ENCODE measurements at regions not wholly inside any gene's neighbourhood (a gene's known extent, or its start where the extent isn't known, plus 50 kb on each side); places are given as distances from the start of the nearest gene placed in this dataset.

GRCh38 chr6:79813854-79814709 lies 133.3 kb downstream of the ELOVL4 start:
- H3K27ac Mint-ChIP-seq: no peak overlapping the region
- no peaks in the 10 kb centered on the region for H3K27me3 Mint-ChIP-seq (ENCODE audit: low read depth)
- peaks cover 8% of the 10 kb centered on the region for H3K9me3 Mint-ChIP-seq
- peak; percentile 58 for ATAC-seq
- no peaks in the 10 kb centered on the region for H3K36me3 Mint-ChIP-seq
- no peak overlapping the region for H3K4me3 Mint-ChIP-seq
- ChIA-PET CTCF (interaction anchor here (0.9 kb wide), 1 partner anchor 36 kb away, joined by 3 read pairs; no protein-coding TSS in a partner anchor), POLR2A (no interaction called here)
- no peak for TF ChIP-seq ZNF232 (CRISPR knock-in tag; IDR thresholded peaks at IDR 0.05)
- TF ChIP-seq TEAD4 (CRISPR knock-in tag; IDR thresholded peaks at IDR 0.05): no peak
- peak; percentile 77 for TF ChIP-seq CTCF (IDR thresholded peaks at IDR 0.05)
- peaks cover 26% of the 10 kb centered on the region for H3K4me1 Mint-ChIP-seq
- DNase-seq (ENCODE audit: low spot score): peak; percentile 85

- Mint-ChIP-seq H3K36me3 (no peaks in the 10 kb centered on the region), H3K4me3 (no peak overlapping the region), H3K9me3 (peaks cover 8% of the 10 kb centered on the region), H3K4me1 (peaks cover 31% of the 10 kb centered on the region), H3K27ac (no peak overlapping the region), H3K27me3 (ENCODE audit: low read depth) (no peaks in the 10 kb centered on the region)
- no peak for TF ChIP-seq ZNF532 (CRISPR knock-in tag; IDR thresholded peaks at IDR 0.05; ENCODE audit: borderline replicate concordance)
- ATAC-seq: no peak
- ChIA-PET CTCF (interaction anchor here (0.9 kb wide), 1 partner anchor 35 kb away, joined by 3 read pairs; no protein-coding TSS in a partner anchor), POLR2A (no interaction called here)
- DNase-seq (ENCODE audit: low spot score): no peak
Observed at GRCh38 chr6:79813143-79813850, 134.1 kb downstream of the ELOVL4 start.

GRCh38 chr6:79812195-79812594 lies 135.2 kb downstream of the ELOVL4 start:
- ChIA-PET CTCF (interaction anchor here (0.6 to 1.0 kb wide), 4 partner anchors 26 to 381 kb away, joined by 3 to 11 read pairs (median 6); no protein-coding TSS in a partner anchor), POLR2A (no interaction called here)
- TF ChIP-seq USF1 (CRISPR knock-in tag; IDR thresholded peaks at IDR 0.05) (no peak), ATF2 (CRISPR knock-in tag; IDR thresholded peaks at IDR 0.05; ENCODE audit: borderline replicate concordance, low read depth) (no peak), SMAD3 (CRISPR knock-in tag; IDR thresholded peaks at IDR 0.05; ENCODE audit: borderline replicate concordance) (no peak), CREB1 (CRISPR knock-in tag; IDR thresholded peaks at IDR 0.05) (no peak), MXD4 (CRISPR knock-in tag; IDR thresholded peaks at IDR 0.05; ENCODE audit: borderline replicate concordance) (no peak), ZNF396 (CRISPR knock-in tag; IDR thresholded peaks at IDR 0.05; ENCODE audit: borderline replicate concordance) (no peak), MAX (CRISPR knock-in tag; IDR thresholded peaks at IDR 0.05) (no peak), ZNF671 (CRISPR knock-in tag; IDR thresholded peaks at IDR 0.05) (no peak), ZNF416 (CRISPR knock-in tag; IDR thresholded peaks at IDR 0.05) (no peak), NFYB (CRISPR knock-in tag; conservative IDR thresholded peaks at IDR 0.05; ENCODE audit: low read depth) (no peak), SMAD4 (CRISPR knock-in tag; IDR thresholded peaks at IDR 0.05) (no peak)
- Mint-ChIP-seq H3K27me3 (ENCODE audit: low read depth) (peaks cover 2% of the 10 kb centered on the region; the same call in 1 of the 2 replicates), H3K4me3 (no peak overlapping the region), H3K9me3 (peaks cover 5% of the 10 kb centered on the region), H3K27ac (no peak overlapping the region), H3K4me1 (peaks cover 31% of the 10 kb centered on the region), H3K36me3 (peaks cover under 1% of the 10 kb centered on the region; the same call in 1 of the 2 replicates)
- peak; percentile 28 for DNase-seq (ENCODE audit: low spot score)
- peak; percentile 61 for ATAC-seq
